Gastrocnemius medialis (tissue), 4 donors: ENCODE measurements at regions not wholly inside any gene's neighbourhood (a gene's known extent, or its start where the extent isn't known, plus 50 kb on each side); places are given as distances from the start of the nearest gene placed in this dataset.

Source experiments
- ATAC-seq, 2 donors: fragments of 150-250 bp; one replicate each; pipeline ENCODE4 v1.9.1; 2016
- DNase-seq, 2 donors: peaks; one replicate each; pipeline ENCODE4 v3.0.0-alpha.2; 2019
- H3K27ac ChIP-seq, 4 donors: fragments of 200-600 bp; sonication (generic); 1 replicate in 1 of 4; 2 replicates in 3 of 4; pipeline ENCODE4 v1.5.1; 2016 to 2018; ENCODE audit warnings: mild to moderate bottlenecking in 2 of 4, moderate library complexity in 1 of 4
- H3K27me3 ChIP-seq, 3 donors: fragments of 200-600 bp; sonication (generic) in 2 of 3; 1 replicate in 1 of 3; 2 replicates in 2 of 3; pipeline versions ENCODE4 v1.5.1 to v1.6.0; 2016 to 2019; ENCODE audit warnings: mild to moderate bottlenecking in 1 of 3, moderate library complexity in 1 of 3
- H3K36me3 ChIP-seq, 2 donors: fragments of 200-600 bp; sonication (generic) in 1 of 2; one replicate each; pipeline ENCODE4 v1.5.1; 2017 to 2018
- H3K4me1 ChIP-seq, 2 donors: fragments of 200-600 bp; sonication (generic) in 1 of 2; one replicate each; pipeline ENCODE4 v1.5.1; 2016 to 2017; ENCODE audit warnings: mild to moderate bottlenecking in 2 of 2
- H3K4me3 ChIP-seq, 4 donors: fragments of 200-600 bp; sonication (generic) in 3 of 4; 1 replicate in 1 of 4; 2 replicates in 3 of 4; pipeline ENCODE4 v1.5.1; 2016 to 2019; ENCODE audit warnings: mild to moderate bottlenecking in 2 of 4
- H3K9me3 ChIP-seq, 3 donors: fragments of 200-600 bp; sonication (generic) in 2 of 3; 1 replicate in 1 of 3; 2 replicates in 2 of 3; pipeline ENCODE4 v1.5.1; 2016 to 2019
- POLR2A ChIP-seq, 2 donors: fragments of 450-650 bp; IDR thresholded peaks; one replicate each; pipeline ENCODE4 v1.6.1; 2017; ENCODE audit warnings: antibody characterized with exemption in 2 of 2, mild to moderate bottlenecking in 2 of 2, moderate library complexity in 2 of 2
- in situ Hi-C, 4 donors: fragments of 200-750 bp; cut with MboI; loops; one replicate each; pipeline versions ENCODE4 v1.15.0 to v1.8.0; 2017; ENCODE audit warnings: low sequenced_read_pairs in 4 of 4
- intact Hi-C: fragments of 100-400 bp; cut with DNase I; formaldehyde crosslinking; loops from one replicate; pipeline ENCODE4 v1.15.1; 2023; ENCODE audit warnings: low total_unique reads
- TF ChIP-seq, protein P1 (sequence below), 5 experiments: fragments of 450-650 bp in 3 of 5; fragments of 200-600 bp in 2 of 5; sonication (generic) in 2 of 5; IDR thresholded peaks in 4 of 5; conservative IDR thresholded peaks in 1 of 5; 1 replicate in 4 of 5; 2 replicates in 1 of 5; pipeline ENCODE4 v1.5.1; 2016 to 2019; ENCODE audit warnings: antibody characterized with exemption in 5 of 5, mild to moderate bottlenecking in 3 of 5, moderate library complexity in 3 of 5

DNA sequence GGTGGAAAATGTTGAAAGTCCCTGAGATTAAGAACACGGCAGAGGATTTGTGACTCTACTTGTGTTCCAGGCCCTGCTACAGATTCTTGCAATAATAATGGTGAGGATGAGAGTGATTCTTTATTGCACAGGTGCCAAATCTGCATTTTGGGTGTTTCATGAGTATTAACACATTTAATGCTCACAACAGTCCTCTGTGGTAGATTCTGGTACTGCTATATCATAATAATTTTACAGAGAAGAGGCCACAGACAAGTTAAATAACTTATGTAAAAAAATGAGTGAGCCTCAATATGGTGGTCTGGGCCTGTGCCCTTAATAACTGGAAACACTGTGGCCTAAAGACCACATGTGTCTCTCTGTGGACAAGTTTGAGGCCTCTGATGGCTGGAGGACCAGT, 124.3 kb downstream of the C4orf33 start:
- intact Hi-C loops: no loop called here
- no peaks in the 10 kb centered on the region for H3K4me1 ChIP-seq
- no peak for ATAC-seq
- no peaks in the 10 kb centered on the region for H3K9me3 ChIP-seq
- H3K4me3 ChIP-seq: no peak overlapping the region
- in situ Hi-C loops: no loop called here
- no peaks in the 10 kb centered on the region for H3K27me3 ChIP-seq
- DNase-seq: no peak
- no peaks in the 10 kb centered on the region for H3K36me3 ChIP-seq
- H3K27ac ChIP-seq: no peak overlapping the region
- no peak for TF ChIP-seq POLR2A (IDR thresholded peaks at IDR 0.05)
- TF ChIP-seq, protein P1, sequence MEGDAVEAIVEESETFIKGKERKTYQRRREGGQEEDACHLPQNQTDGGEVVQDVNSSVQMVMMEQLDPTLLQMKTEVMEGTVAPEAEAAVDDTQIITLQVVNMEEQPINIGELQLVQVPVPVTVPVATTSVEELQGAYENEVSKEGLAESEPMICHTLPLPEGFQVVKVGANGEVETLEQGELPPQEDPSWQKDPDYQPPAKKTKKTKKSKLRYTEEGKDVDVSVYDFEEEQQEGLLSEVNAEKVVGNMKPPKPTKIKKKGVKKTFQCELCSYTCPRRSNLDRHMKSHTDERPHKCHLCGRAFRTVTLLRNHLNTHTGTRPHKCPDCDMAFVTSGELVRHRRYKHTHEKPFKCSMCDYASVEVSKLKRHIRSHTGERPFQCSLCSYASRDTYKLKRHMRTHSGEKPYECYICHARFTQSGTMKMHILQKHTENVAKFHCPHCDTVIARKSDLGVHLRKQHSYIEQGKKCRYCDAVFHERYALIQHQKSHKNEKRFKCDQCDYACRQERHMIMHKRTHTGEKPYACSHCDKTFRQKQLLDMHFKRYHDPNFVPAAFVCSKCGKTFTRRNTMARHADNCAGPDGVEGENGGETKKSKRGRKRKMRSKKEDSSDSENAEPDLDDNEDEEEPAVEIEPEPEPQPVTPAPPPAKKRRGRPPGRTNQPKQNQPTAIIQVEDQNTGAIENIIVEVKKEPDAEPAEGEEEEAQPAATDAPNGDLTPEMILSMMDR (IDR thresholded peaks at IDR 0.05 in 4 of 5, conservative IDR thresholded peaks at IDR 0.05 in 1 of 5): no peak

DNA sequence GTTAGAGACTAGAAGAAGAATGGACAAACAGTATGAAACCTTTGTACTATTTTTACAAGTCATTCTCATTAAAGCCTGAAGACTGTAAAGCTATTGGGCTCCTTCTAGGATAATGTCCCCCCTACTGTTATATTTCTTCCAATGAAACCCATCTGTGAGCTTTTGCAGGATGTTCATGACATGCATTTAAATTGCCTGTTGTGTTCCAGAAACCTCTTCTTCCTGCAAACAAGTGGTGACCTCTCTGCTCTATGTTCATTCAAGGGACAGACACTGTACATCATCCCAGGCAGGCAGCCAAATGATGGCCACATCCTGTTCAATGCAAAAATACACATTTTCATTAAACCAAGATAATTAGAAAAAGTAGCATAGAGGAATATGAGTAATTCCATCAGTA, 128.0 kb downstream of the C4orf33 start:
- DNase-seq: no peak
- no peaks in the 10 kb centered on the region for H3K27me3 ChIP-seq
- H3K9me3 ChIP-seq: no peaks in the 10 kb centered on the region
- TF ChIP-seq, protein P1 (IDR thresholded peaks at IDR 0.05 in 4 of 5, conservative IDR thresholded peaks at IDR 0.05 in 1 of 5): no peak
- TF ChIP-seq POLR2A (IDR thresholded peaks at IDR 0.05): no peak
- no peaks in the 10 kb centered on the region for H3K36me3 ChIP-seq
- intact Hi-C loops (no loop called here), in situ Hi-C loops (no loop called here)
- H3K4me1 ChIP-seq: no peaks in the 10 kb centered on the region
- no peak overlapping the region for H3K27ac ChIP-seq
- no peak for ATAC-seq
- no peak overlapping the region for H3K4me3 ChIP-seq

DNA sequence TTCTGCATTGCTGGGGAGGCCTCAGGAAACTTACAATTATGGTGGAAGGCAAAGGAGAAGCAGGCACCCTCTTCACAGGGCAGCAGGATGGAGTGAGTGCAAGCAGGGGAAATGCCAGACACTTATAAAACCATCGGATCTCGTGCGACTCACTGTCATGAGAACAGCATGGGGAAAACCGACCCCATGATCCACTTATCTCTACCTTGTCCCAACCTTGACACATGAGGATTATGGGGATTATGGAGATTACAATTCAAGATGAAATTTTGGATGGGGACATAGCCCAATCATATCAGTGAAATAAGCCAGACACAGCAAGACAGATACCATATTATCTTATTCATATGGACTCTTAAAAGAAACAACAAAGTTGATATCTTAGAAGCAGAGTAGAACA, 134.9 kb downstream of the C4orf33 start:
- intact Hi-C loops (loop anchor here (1.0 kb wide), 1 partner anchor 20 kb away; no protein-coding TSS in a partner anchor), in situ Hi-C loops (no loop called here)
- no peaks in the 10 kb centered on the region for H3K36me3 ChIP-seq
- no peak overlapping the region for H3K4me3 ChIP-seq
- TF ChIP-seq, protein P1 (IDR thresholded peaks at IDR 0.05 in 4 of 5, conservative IDR thresholded peaks at IDR 0.05 in 1 of 5): no peak
- TF ChIP-seq POLR2A (IDR thresholded peaks at IDR 0.05): no peak
- DNase-seq: no peak
- ATAC-seq: no peak
- no peaks in the 10 kb centered on the region for H3K27me3 ChIP-seq
- no peaks in the 10 kb centered on the region for H3K4me1 ChIP-seq
- no peak overlapping the region for H3K27ac ChIP-seq
- H3K9me3 ChIP-seq: no peaks in the 10 kb centered on the region

DNA sequence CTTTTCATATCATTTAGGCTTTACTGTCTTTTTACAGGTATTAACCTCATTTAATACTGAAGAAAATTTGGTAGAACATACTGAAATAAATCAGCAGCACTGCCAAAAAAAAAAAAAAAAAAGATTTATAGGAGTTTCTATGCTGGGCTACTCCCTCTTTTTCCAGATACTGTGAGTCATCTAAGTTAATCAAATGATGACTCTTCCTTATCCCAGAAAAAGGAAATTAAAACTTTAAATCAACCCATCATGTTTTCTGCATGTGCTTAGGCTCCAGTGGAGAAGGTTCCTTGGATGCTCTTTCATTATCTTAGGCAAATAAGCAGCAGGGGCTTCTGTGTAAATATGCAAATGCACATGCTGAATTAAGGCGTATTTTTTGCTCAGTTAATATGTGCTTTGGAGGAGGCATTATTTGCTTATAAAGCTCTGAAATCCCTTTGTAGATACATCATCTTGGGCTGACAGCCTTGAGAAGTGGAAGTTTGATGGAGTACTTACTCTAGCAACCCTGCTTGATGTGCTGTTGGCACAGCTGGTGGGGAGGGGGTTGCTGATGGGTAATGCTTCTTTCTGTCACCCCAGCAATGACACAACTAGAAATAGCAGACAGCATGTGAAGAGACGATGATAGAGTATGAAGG, 136.1 kb downstream of the C4orf33 start:
- ATAC-seq (no peak), DNase-seq (no peak)
- Histone ChIP-seq H3K4me3 (no peak overlapping the region), H3K36me3 (no peaks in the 10 kb centered on the region), H3K9me3 (no peaks in the 10 kb centered on the region), H3K4me1 (no peaks in the 10 kb centered on the region), H3K27ac (no peak overlapping the region), H3K27me3 (no peaks in the 10 kb centered on the region)
- intact Hi-C loops: no loop called here
- TF ChIP-seq, protein P1 (IDR thresholded peaks at IDR 0.05 in 4 of 5, conservative IDR thresholded peaks at IDR 0.05 in 1 of 5): no peak
- TF ChIP-seq POLR2A (IDR thresholded peaks at IDR 0.05): no peak
- in situ Hi-C loops: no loop called here
